NCI-H1105 treated with DMSO at 0.1 percent for 48 hours (cell line): ENCODE measurements at regions not wholly inside any gene's neighbourhood (a gene's known extent, or its start where the extent isn't known, plus 50 kb on each side); places are given as distances from the start of the nearest gene placed in this dataset.
A peak's percentile ranks its signal among the peaks of the same experiment; 100 is the strongest.
"Not testable (repeated sequence)": the region's sequence is repeated elsewhere in the genome, so short reads cannot be mapped to it uniquely, and the experiment has no call there.

ENCODE experiments used
- DNase-seq: peaks from one replicate; lab custom pipeline; 2025; lab: John Stamatoyannopoulos, UW

DNA sequence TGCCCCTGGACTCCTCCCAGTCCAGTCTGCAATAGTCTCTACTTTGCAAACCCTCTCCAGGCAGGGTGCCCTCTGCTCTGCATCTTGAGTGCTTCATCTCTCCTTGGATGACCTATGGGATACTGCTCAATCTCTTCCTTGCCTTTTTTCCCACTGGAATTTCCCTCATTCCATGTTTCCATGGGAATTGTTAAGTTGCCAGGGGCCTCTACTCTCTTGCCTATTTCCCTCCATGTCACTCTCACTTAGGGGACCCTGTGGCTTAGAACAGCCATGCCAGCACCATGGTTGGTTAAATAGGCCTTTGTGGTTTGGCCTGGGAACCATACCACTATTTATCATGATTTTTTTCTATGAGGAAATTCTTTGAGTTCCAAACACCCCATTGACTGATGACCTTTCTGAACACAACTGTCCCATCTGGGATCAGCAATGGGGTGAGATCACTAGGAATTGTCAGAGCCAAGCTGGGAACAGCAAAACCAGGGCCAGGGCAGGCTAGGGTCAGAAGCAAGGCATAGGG is 91.4 kb upstream of the RBMS1 start:
- no peak for DNase-seq

DNA sequence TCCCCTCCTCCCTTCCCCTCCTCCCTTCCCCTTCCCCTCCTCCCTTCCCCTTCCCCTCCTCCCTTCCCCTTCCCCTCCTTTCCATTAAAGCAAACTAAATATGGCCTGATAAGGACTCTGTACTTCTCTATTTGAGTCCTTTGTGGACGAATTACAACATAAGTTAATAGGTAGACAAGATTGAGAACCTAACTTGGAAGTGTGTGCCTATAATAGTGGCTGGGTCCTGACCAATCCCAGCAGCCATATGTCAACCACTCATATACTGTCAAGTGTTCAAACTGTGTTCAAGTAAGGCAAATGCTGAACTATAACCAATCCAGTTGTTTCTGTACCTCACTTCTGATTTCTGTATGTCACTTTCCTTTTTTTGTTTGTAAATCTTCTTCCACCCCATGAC is 97.1 kb upstream of the RBMS1 start:
- DNase-seq, result no peak

DNA sequence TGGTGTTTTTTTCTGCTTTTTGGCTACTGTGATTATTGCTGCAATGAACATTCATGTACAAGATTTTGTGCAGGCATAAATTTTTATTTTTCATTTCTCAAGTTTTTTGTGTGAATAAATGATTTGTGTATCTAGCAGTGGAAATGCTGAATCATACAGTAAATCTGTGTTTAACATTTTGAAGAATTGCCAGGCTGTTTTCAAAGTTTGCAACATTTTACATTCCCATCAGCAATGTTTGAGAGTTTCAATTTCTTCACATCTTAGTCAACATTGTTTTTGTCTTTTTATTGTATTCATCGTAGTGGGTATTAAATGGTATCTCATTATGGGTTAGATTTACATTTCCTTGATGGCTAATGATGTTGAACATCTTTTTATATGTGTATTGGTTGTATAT is 98.8 kb upstream of the RBMS1 start:
- DNase-seq, result no peak

DNA sequence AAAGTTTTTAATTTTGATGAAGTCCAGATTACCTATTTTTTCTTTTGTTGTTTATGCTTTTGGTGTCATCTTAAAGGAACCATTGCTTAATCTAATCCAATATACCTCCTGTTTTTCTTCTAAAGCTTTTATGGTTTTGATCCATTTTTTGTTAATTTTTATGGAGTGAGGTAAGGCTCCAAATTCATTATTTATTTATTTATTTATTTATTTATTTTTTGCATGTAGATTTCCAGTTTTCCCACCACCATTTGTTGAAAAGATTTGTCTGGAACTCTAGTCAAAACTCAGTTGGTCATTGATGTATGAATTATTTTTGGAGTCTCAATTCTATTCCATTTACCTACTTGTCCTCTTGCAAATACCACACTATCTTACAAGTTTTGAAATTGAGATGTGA is 99.4 kb upstream of the RBMS1 start:
- DNase-seq, result no peak

DNA sequence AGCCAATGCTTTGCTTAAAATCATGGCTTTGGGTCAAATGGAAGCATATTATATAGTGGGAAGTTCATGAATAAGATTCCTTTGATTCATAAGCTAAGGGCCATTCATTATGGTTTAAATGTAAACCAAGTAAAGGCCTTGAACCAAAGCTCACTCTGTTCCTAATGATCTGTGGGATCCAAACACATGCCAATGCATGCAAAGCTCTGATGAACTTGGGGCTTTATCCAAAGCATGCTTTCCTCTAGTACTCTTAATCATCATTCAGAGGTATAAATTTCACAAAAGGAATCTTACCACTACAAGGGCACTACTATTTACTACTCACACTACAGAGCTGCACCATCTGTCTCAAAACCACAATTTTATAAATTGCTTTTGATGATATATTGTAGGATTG is 102.8 kb upstream of the RBMS1 start:
- DNase-seq, result no peak

DNA sequence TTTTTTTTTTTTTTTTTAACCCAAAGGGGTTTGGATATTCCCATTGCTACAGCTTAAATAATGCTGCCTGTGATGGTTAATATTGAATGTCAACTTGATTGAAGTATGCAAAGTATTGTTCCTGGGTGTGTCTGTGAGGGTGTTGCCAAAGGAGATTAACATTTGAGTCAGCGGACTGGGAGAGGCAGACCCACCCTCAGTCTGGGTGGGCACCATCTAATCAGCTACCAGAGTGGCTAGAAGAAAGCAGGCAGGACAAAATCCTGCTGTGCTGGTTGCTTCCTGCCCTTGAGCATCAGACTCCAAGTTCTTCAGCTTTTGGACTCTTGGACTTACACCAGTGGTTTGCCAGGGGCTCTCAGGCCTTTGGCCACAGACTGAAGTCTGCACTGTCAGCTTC is 106.8 kb upstream of the RBMS1 start:
- DNase-seq, result not testable (repeated sequence)

DNA sequence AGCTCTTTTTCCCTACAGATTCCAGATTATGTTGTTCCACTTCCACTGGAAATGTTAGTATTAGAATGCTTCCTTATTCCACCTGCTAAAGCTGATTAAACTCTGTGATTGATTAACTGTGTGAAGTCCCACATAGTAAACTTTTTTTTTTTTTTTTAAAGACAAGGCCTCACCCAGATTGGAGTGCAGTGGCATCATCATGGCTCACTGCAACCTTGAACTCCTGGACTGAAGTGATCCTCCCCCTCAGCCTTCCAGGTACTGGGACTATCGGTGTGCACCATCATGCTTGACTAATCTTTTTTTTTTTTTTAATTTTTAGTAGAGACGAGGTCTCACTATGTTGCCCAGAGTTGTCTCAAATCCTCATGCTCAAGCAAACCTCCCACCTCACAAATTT is 108.5 kb upstream of the RBMS1 start:
- DNase-seq, result no peak

- no peak for DNase-seq
Observed at GRCh38 chr2:160603771-160604510, 110.3 kb upstream of the RBMS1 start.

DNA sequence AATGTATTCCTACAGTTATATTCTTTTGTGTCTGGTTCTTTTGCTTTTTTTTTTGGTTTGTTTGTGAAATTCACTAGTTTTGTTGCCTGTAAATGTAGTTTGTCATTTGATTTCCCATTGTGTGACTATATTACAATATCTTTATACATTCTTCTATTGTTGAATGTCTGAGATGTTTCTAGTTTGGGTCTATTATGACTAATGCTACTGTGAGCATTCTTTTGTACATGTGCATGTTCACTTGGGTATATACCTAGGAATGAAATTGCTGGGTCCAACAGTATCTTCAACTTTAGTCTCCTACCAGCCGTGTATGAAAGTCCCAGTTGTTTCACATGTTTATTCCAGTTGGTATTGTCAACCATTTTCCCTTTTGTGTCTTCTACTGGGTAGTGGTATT is 112.7 kb upstream of the RBMS1 start:
- no peak for DNase-seq

DNA sequence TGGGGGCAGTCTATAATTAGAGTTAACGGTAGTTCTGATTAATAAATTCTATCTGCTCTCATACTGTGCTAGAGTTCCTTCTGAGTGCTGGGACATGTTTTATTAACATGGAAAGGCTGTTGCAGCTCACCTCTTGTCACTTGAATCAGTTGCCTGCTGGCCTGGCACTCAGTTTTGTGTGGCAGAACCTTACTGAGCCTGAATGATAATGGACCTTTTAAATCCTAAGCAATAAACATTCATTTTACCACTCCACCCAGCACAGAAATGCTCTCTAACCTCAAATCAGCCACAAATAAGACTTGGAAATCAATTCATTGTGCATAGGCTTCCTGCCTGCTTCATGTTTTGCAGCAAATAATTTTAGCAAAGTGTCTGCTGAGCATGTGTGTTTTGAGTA is 115.0 kb upstream of the RBMS1 start:
- DNase-seq, result no peak

GRCh38 chr2:160609346-160609745 is 115.7 kb upstream of the RBMS1 start:
- DNase-seq, result no peak

DNA sequence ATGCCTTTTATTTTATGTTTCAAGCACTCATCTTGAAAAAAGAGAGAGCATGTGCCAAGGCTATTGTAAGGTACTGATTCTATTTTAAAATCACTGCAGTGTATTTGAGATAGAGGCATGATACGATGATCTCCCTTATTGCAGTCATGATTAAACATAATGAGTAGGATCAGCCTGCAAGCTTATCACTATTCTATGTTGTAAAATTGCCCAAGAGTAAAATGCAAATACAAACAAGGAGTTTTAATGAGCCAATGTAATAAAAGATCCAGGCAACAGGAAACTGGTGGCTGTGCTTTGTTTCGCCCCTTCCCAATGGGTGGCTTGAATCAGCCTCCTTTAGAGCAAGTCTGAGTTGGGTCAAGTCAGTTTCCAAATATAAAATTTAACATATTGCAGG is 116.4 kb upstream of the RBMS1 start:
- no peak for DNase-seq

DNA sequence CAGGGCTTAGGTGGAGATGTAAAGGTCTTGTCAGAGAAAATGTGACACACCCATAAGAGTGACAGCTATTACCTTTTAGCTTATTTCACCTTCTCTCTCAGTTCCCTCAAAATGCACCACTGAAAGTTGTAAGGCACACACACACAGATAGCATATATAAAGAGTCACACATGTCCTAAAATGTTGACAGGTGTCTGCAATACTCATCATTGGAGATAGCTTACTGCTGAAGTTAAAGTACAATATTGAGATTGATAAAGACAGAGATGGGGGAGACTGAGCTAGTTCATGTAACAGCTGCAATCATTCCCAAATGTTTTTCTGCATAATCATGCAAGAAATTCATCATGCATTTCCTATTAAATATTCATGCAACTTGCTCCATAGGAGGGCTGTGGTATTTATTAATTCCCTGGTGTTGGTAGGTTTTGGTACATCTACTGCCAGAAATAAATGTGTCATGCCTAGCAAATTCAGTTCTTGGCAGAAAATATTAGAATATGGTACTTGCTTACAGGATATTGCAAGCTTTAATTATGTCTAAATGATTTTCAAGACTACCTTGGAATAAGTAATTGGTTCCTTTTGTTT is 118.8 kb upstream of the RBMS1 start:
- DNase-seq, result no peak

DNA sequence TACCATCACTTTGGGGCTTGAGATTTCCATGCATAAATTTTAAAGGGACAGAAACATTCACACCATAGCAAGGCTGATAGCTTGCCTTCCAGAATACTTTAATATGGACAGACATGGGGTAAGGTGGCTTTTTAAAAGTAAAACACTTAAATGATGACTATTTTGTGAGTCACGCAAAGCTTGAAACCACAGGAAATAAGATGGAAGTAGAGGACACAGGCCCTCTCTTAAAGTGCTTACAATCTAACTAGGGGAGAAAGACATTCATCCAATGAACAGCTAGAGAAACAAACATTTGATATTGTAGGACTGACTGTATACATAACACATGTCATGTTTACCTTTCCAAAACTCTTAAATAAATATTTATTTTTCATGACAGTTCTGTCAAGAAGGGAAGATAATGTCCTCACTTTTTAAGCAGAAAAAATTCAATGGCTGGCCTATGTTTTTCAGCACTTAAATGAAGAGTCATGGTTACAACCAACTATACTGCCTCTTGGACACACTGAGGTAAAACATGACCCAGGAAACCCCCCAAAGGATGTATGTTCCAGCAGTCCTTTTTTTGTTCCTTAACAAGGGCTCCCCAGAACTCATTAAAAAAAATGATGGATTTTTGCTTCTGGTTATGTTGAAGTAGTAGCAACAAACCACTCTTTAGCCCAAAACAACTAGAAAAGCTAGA is 120.0 kb upstream of the RBMS1 start:
- DNase-seq, result no peak

GRCh38 chr2:160614391-160614790 is 120.8 kb upstream of the RBMS1 start:
- DNase-seq, result no peak

GRCh38 chr2:160615706-160616105 is 122.1 kb upstream of the RBMS1 start:
- no peak for DNase-seq

DNA sequence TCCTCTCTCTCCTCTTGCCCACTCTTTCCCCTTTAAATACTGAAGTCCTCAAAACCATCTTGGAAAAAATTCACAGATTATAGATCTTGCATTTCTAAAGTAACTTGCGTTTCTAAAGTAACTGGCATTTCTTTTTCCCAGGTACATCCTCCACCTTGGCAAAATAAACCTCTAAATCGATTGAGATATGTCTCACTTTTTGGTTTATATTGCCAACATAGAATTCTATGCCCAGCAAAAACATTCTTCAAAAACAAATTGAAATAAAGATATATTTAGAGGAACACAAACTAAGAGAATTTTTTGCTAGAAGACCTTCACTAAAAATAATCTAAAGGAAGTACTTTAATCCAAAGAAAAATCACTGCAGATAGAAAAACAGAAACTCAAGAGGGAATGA is 122.5 kb upstream of the RBMS1 start:
- no peak for DNase-seq

DNA sequence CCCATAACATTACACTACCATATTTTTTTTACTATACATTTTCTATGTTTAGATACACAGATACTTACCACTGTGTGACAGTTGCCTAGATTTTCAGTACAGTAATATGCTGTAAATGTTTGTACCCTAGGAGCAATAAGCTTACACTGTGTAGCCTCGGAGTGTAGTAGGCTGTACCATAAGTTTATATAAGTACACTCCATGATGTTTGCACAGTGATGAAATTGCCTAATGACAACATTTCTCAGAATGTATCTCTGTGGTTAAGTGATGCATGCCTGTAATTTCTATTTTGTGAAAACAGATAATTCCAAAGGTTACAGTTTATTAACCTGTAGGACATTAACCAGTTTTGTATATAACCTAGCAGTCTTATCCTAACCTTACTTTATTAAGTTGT is 128.1 kb upstream of the RBMS1 start:
- no peak for DNase-seq

- DNase-seq, result peak; percentile 54
Observed at GRCh38 chr2:160628020-160628637, 134.5 kb upstream of the RBMS1 start.

DNA sequence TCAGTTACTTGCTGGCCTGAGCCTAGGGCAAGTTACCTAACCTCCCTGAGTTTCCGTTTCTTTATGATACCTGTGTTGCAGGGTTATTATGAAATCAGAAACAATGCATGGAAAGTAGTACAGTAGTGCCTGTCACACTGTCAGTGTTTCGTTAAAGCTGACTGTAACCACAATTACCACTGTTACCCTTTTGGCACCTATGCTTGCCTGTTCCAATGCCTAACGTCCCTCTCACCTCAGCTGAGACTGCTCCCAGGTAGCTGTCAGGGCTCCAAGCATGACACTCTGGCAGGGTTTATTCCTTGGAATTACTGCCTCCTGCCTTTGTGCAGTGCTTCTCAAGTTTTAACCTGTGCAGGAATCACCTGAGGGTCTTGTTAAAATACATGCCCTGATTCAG is 135.2 kb upstream of the RBMS1 start:
- no peak for DNase-seq

- DNase-seq, result no peak
Observed at GRCh38 chr2:160630801-160631590, 137.4 kb upstream of the RBMS1 start.
